ENCODE measurements at regions not wholly inside any gene's neighbourhood (a gene's known extent, or its start where the extent isn't known, plus 50 kb on each side); places are given as distances from the start of the nearest gene placed in this dataset.

DNA sequence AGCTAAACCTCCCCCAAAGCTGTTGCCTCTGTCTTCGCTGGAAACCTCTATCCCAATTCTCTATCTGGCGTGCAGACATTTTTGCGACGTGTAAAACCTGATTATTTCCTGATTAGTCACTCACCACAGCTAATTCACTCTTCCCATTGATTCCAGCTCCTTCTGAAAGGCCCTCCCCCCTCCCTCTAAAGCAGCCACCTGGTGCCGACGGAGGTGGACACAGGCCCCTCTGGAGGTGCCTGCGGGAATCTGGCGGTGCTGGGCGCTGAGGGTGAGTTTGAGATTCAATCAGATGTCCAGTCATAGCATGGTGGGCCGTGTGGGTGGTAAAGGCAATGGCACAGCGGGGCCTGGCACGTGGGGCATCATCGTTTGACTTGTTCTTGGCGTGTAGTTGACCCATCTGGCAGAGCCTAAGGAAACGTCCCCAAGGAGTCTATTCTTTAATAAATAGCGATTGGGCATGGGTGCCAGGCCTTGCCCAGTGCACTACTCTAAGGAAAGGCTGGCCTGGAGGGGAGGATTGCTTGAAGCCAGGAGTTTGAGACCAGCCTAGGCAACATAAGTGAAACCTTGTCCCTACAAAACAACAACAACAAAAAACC, 271.1 kb upstream of the MVB12B start:
- WGBS (ENCODE audit: insufficient coverage, low lambda C conversion rate), result no CpG with 5 or more reads among the region's 16 CpGs
- peaks cover 36% of the 10 kb centered on the region for H3K27me3 ChIP-seq (ENCODE audit: control insufficient read depth, insufficient read depth, low read length)

DNA sequence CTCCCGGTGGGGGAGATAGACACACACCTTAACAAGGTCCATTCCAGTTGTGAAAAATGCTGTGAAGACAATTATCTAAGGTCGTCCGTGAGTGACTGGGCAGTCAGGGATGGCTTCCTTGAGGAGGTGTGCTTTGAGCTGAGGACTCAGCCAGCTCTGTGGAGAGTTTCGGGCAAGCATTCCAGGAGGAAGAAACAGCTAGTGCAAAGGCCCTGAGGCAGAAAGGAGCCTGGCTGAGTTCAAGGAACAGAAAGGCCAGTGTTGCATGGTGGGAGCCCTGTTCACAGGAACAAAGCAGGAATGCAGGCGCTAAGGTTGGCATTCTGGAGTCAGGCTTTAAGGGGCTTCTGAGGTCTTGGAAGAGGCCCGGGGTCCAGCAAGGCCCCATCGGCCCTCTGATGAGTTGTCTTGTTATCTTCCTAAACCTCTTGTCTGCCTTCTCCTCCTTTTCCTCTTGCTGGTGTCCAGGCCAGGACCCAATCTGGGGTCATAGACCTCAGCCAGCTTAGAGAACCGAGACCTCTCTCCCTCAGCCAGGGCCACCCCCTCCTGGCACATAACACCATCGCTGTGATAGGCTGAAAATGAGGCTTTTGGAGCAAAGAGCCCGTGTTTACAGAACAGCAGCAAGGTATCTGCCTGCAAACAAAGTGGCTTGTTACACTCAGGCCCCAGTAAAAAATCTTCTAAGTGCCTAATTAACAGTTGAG, 270.2 kb upstream of the MVB12B start:
- no peak for DNase-seq
- Histone ChIP-seq H3K4me3 (ENCODE audit: low read length) (no peak overlapping the region), H3K36me3 (ENCODE audit: control insufficient read depth, insufficient read depth, low read length) (no peaks in the 10 kb centered on the region), H3K9me3 (ENCODE audit: control insufficient read depth, low read depth, low read length) (no peaks in the 10 kb centered on the region), H3K27ac (ENCODE audit: low read length) (no peak overlapping the region), H3K4me1 (ENCODE audit: control insufficient read depth, insufficient read depth, low read length) (no peaks in the 10 kb centered on the region), H3K27me3 (ENCODE audit: control insufficient read depth, insufficient read depth, low read length) (peaks cover 36% of the 10 kb centered on the region)
- WGBS (ENCODE audit: insufficient coverage, low lambda C conversion rate), result no CpG with 5 or more reads among the region's 10 CpGs

More for the DNA sequence above, 271.1 kb upstream of the MVB12B start:
- no peak for DNase-seq
- Histone ChIP-seq H3K9me3 (ENCODE audit: control insufficient read depth, low read depth, low read length) (no peaks in the 10 kb centered on the region), H3K36me3 (ENCODE audit: control insufficient read depth, insufficient read depth, low read length) (no peaks in the 10 kb centered on the region), H3K27ac (ENCODE audit: low read length) (no peak overlapping the region), H3K4me3 (ENCODE audit: low read length) (no peak overlapping the region), H3K4me1 (ENCODE audit: control insufficient read depth, insufficient read depth, low read length) (no peaks in the 10 kb centered on the region)

DNA sequence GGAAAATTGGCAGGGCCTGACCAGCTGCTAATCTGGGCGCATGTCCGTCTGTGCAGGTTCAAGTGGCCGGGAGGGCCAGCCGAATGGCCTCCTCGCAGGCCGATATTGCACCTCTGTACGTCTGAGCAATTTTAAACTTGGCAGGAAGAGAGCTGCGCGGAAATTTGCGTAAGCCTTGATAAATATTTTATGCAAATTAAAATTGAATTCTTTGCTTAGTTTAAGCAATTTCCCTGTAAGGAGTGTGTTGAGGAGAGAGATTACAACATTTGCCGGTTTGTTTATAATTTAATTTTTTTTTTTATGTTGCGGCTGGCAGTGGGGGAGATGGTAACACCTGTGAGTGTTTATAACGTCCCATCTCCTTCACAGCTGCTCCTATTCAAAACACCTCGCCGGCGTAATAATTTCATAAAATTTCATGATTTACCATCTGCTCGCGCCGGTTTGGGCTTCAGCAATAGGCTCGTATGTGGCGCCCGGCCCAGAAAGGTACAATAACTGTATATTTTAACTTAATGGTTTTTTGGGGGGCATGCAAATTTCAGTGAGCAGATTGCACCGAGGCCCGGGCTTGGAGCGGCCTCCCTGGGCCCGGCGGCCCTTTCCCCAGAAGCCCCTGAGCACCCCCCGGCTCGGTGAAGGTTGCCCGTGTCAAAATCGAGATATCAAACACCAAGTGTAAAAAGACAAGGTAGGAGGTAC, 269.4 kb upstream of the MVB12B start:
- H3K36me3 ChIP-seq (ENCODE audit: control insufficient read depth, insufficient read depth, low read length), result no peaks in the 10 kb centered on the region

DNA sequence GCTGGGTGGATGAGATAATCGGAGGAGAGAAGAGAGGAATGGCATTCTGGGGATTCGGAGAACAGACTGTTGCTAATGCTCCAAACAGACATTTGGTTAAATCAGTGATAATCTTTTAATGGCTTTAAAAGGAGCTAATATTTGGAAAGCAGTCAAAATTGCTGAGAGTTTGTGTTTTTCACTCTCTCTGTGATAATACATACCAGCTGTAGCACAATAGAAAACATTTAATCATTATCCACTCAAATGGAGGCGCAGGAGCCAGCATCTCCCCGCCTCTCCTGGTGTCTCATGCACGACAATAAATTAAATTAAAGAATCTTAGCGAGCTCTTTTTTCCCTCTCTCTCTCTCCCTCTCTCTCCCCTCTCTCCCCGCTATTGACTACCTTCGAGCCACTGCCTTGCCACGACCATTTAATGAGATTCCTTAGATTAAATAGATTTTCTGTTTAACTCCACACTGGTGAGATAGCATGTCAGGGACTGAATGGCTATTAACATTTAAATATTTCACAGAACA, 268.6 kb upstream of the MVB12B start:
- no peak for DNase-seq
- WGBS (ENCODE audit: insufficient coverage, low lambda C conversion rate), result 32% methylated on average over 5 of the region's 9 CpGs
- no peaks in the 10 kb centered on the region for H3K36me3 ChIP-seq (ENCODE audit: control insufficient read depth, insufficient read depth, low read length)
- peaks cover 30% of the 10 kb centered on the region for H3K27me3 ChIP-seq (ENCODE audit: control insufficient read depth, insufficient read depth, low read length)
- H3K27ac ChIP-seq (ENCODE audit: low read length), result no peak overlapping the region
- no peaks in the 10 kb centered on the region for H3K4me1 ChIP-seq (ENCODE audit: control insufficient read depth, insufficient read depth, low read length)
- no peak overlapping the region for H3K4me3 ChIP-seq (ENCODE audit: low read length)
- no peaks in the 10 kb centered on the region for H3K9me3 ChIP-seq (ENCODE audit: control insufficient read depth, low read depth, low read length)

More for the DNA sequence above, 269.4 kb upstream of the MVB12B start:
- H3K27ac ChIP-seq (ENCODE audit: low read length), result no peak overlapping the region
- no peaks in the 10 kb centered on the region for H3K4me1 ChIP-seq (ENCODE audit: control insufficient read depth, insufficient read depth, low read length)
- peaks cover 35% of the 10 kb centered on the region for H3K27me3 ChIP-seq (ENCODE audit: control insufficient read depth, insufficient read depth, low read length)
- 71% methylated on average over 6 of the region's 31 CpGs for WGBS (ENCODE audit: insufficient coverage, low lambda C conversion rate)
- H3K4me3 ChIP-seq (ENCODE audit: low read length), result no peak overlapping the region
- no peak for DNase-seq
- no peaks in the 10 kb centered on the region for H3K9me3 ChIP-seq (ENCODE audit: control insufficient read depth, low read depth, low read length)

DNA sequence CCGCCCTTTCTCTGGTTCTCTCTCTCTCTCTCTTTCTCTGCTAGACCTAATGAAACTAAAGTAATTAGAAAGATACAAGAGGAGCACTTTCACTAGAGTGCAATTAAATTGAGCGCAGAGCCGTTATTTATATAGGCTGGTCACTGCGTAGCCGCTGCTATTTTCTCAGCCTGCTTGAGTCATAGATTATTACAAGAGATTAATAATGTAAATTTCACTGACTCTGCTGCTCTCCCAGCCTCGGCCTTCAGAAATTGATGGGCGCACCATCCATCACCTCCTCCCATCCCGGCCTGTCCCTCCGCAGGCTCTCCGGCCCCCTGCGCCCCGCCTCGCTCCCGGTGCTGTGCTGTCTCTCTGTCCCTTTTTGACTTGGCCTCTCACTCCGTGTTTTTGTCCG, 268.0 kb upstream of the MVB12B start:
- WGBS (ENCODE audit: insufficient coverage, low lambda C conversion rate), result 63% methylated on average over 2 of the region's 16 CpGs
- H3K4me1 ChIP-seq (ENCODE audit: control insufficient read depth, insufficient read depth, low read length), result no peaks in the 10 kb centered on the region
- no peak for DNase-seq
- no peaks in the 10 kb centered on the region for H3K36me3 ChIP-seq (ENCODE audit: control insufficient read depth, insufficient read depth, low read length)
- peaks cover 27% of the 10 kb centered on the region for H3K27me3 ChIP-seq (ENCODE audit: control insufficient read depth, insufficient read depth, low read length)
- H3K4me3 ChIP-seq (ENCODE audit: low read length), result no peak overlapping the region
- no peak overlapping the region for H3K27ac ChIP-seq (ENCODE audit: low read length)
- H3K9me3 ChIP-seq (ENCODE audit: control insufficient read depth, low read depth, low read length), result no peaks in the 10 kb centered on the region

DNA sequence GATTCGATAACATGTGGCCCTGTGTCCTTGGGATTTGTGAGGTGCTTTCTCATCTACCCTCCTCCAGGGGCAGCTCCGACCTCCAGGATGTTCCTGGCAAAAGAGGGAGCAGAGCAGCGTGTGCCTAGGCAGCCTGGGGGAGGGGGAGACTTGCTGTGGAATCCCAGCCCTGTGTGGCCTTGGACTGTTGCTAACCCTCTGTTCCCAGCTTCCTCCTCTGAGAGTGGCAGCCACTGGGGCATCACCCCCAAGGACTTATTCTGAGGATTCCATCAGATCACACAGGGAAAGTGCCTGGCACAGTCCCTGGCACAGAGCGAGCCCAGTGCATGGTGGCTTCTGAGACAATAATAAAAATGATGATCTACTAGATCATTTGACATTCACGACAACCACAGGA, 265.1 kb upstream of the MVB12B start:
- H3K4me3 ChIP-seq (ENCODE audit: low read length), result no peak overlapping the region
- H3K4me1 ChIP-seq (ENCODE audit: control insufficient read depth, insufficient read depth, low read length), result no peaks in the 10 kb centered on the region
- DNase-seq, result no peak
- no peaks in the 10 kb centered on the region for H3K9me3 ChIP-seq (ENCODE audit: control insufficient read depth, low read depth, low read length)
- no peaks in the 10 kb centered on the region for H3K36me3 ChIP-seq (ENCODE audit: control insufficient read depth, insufficient read depth, low read length)
- no CpG with 5 or more reads among the region's 5 CpGs for WGBS (ENCODE audit: insufficient coverage, low lambda C conversion rate)
- H3K27me3 ChIP-seq (ENCODE audit: control insufficient read depth, insufficient read depth, low read length), result peaks cover 28% of the 10 kb centered on the region
- no peak overlapping the region for H3K27ac ChIP-seq (ENCODE audit: low read length)

DNA sequence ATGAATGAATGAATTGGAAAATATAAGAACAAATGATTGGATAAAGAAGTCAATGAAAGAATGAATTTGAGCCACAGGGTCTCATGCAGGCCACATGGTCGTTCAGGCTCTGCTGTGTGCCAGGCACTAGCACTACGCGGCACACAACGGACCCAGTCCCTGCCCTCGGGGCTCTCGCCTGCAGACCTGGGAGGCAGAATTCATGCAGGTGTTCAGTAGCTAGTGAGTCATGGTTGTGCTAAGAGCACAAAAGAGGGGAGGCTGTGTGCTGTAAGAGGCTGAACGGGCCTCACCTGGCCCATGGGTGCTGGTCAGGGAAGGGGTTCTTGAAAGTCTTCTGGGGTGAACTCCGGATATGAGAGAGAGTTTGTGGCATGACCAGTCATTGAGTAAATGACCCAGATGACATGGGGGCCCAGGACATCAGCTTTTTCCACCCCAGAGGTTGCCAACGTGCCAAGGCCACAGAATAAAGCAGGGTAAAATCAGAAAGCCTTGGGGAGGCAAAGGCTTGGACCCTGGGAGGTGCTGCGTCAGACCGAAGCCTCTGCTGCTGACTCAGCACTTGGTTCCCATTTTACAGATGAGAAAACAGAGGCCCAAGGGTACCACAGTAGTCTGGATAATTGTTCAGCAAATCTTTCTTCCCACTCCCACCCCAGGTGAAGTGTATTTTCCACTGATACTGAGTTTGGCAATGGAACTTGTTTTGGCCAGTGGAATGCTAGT, 264.3 kb upstream of the MVB12B start:
- WGBS (ENCODE audit: insufficient coverage, low lambda C conversion rate), result no CpG with 5 or more reads among the region's 11 CpGs
- no peak for DNase-seq
- Histone ChIP-seq H3K9me3 (ENCODE audit: control insufficient read depth, low read depth, low read length) (no peaks in the 10 kb centered on the region), H3K4me1 (ENCODE audit: control insufficient read depth, insufficient read depth, low read length) (no peaks in the 10 kb centered on the region), H3K4me3 (ENCODE audit: low read length) (no peak overlapping the region), H3K27ac (ENCODE audit: low read length) (no peak overlapping the region), H3K27me3 (ENCODE audit: control insufficient read depth, insufficient read depth, low read length) (peaks cover 31% of the 10 kb centered on the region), H3K36me3 (ENCODE audit: control insufficient read depth, insufficient read depth, low read length) (no peaks in the 10 kb centered on the region)

DNA sequence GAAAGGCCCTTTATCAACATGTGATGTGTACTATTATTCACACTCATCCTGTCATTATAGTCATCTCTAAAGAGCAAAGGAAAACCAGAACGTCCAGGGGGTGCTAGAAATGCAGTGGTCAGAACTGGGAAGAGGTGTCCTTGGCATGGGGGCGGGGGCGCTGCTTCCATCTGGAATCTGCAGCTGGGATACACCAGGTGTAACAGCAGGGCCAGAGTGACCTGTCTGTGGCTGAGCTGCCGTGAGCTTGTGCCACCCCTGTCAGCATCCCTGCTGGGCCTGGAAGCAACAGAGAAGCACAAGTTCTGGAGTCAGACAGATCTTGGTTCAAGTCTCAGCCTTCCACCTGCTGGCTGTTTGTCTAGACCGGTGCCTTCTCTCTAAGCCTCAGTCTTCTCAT, 263.3 kb upstream of the MVB12B start:
- no peak overlapping the region for H3K4me3 ChIP-seq (ENCODE audit: low read length)

DNA sequence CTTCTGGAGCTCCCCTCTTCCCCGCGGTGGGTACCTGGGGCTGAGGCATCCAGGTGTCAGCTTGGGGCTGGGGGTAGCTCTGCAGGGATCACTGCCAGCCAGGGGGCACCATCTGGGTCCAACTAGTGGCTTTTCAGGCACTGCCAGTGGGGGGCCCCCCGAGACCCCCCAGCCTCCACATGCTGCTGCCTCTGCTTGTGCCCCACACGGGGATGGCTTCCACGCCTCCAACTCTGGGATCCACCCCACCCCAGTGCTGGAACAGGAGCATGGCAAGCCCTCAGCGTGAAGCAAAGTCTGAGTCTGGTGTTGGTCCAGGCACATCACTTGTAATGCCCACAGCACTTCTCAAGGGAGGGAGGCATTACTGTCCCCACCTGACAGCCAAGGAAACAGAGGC, 260.5 kb upstream of the MVB12B start:
- DNase-seq, result no peak
- Histone ChIP-seq H3K4me1 (ENCODE audit: control insufficient read depth, insufficient read depth, low read length) (no peaks in the 10 kb centered on the region), H3K9me3 (ENCODE audit: control insufficient read depth, low read depth, low read length) (no peaks in the 10 kb centered on the region), H3K27me3 (ENCODE audit: control insufficient read depth, insufficient read depth, low read length) (peaks cover 16% of the 10 kb centered on the region), H3K27ac (ENCODE audit: low read length) (no peak overlapping the region), H3K36me3 (ENCODE audit: control insufficient read depth, insufficient read depth, low read length) (no peaks in the 10 kb centered on the region), H3K4me3 (ENCODE audit: low read length) (no peak overlapping the region)
- no CpG with 5 or more reads among the region's 6 CpGs for WGBS (ENCODE audit: insufficient coverage, low lambda C conversion rate)

More for the DNA sequence above, 263.3 kb upstream of the MVB12B start:
- Histone ChIP-seq H3K4me1 (ENCODE audit: control insufficient read depth, insufficient read depth, low read length) (no peaks in the 10 kb centered on the region), H3K27ac (ENCODE audit: low read length) (no peak overlapping the region), H3K36me3 (ENCODE audit: control insufficient read depth, insufficient read depth, low read length) (no peaks in the 10 kb centered on the region), H3K9me3 (ENCODE audit: control insufficient read depth, low read depth, low read length) (no peaks in the 10 kb centered on the region), H3K27me3 (ENCODE audit: control insufficient read depth, insufficient read depth, low read length) (peaks cover 33% of the 10 kb centered on the region)
- no peak for DNase-seq
- 60% methylated on average over 1 of the region's 5 CpGs for WGBS (ENCODE audit: insufficient coverage, low lambda C conversion rate)
